ENCODE measurements at regions not wholly inside any gene's neighbourhood (a gene's known extent, or its start where the extent isn't known, plus 50 kb on each side); places are given as distances from the start of the nearest gene placed in this dataset.
"Not testable (repeated sequence)": the region's sequence is repeated elsewhere in the genome, so short reads cannot be mapped to it uniquely, and the experiment has no call there.

GRCh38 chr12:68428211-68428610 lies 96.0 kb upstream of the MDM1 start:
- DNase-seq = no peak

GRCh38 chr12:68428724-68429501 lies 96.8 kb upstream of the MDM1 start:
- DNase-seq = no peak

- DNase-seq = no peak
Observed at GRCh38 chr12:68429696-68430095, 97.5 kb upstream of the MDM1 start.

GRCh38 chr12:68431786-68432185 lies 99.6 kb upstream of the MDM1 start:
- DNase-seq = no peak

GRCh38 chr12:68432622-68433021 lies 100.5 kb upstream of the MDM1 start:
- DNase-seq = no peak

- no peak for DNase-seq
Observed at GRCh38 chr12:68434391-68435298, 102.5 kb upstream of the MDM1 start.

- no peak for DNase-seq
Observed at GRCh38 chr12:68435299-68435637, 103.1 kb upstream of the MDM1 start.

GRCh38 chr12:68435816-68436215 lies 103.7 kb upstream of the MDM1 start:
- DNase-seq = no peak

- no peak for DNase-seq
Observed at GRCh38 chr12:68438601-68439000, 106.4 kb upstream of the MDM1 start.

GRCh38 chr12:68439368-68440045 lies 107.3 kb upstream of the MDM1 start:
- DNase-seq = no peak

GRCh38 chr12:68440068-68440581 lies 108.0 kb upstream of the MDM1 start:
- no peak for DNase-seq

GRCh38 chr12:68441167-68441566 lies 109.0 kb upstream of the MDM1 start:
- no peak for DNase-seq

GRCh38 chr12:68442353-68442972 lies 110.3 kb upstream of the MDM1 start:
- not testable (repeated sequence) for DNase-seq

- DNase-seq = not testable (repeated sequence)
Observed at GRCh38 chr12:68443695-68444094, 111.5 kb upstream of the MDM1 start.

GRCh38 chr12:68445824-68446223 lies 113.7 kb upstream of the MDM1 start:
- DNase-seq = no peak

GRCh38 chr12:68446384-68446783 lies 114.2 kb upstream of the MDM1 start:
- DNase-seq = no peak

GRCh38 chr12:68446901-68447796 lies 115.0 kb upstream of the MDM1 start:
- DNase-seq = no peak

- DNase-seq = no peak
Observed at GRCh38 chr12:68447797-68448260, 115.7 kb upstream of the MDM1 start.

GRCh38 chr12:68449196-68449595 lies 117.0 kb upstream of the MDM1 start:
- DNase-seq = no peak

- DNase-seq = no peak
Observed at GRCh38 chr12:68450947-68451260, 118.7 kb upstream of the MDM1 start.

GRCh38 chr12:68451261-68452077 lies 119.3 kb upstream of the MDM1 start:
- peak; percentile 75 for DNase-seq

Measured in right hindlimb (tissue), 1 donor.